NCI-H82 treated with DMSO at 0.1 percent for 48 hours (cell line): ENCODE measurements at regions not wholly inside any gene's neighbourhood (a gene's known extent, or its start where the extent isn't known, plus 50 kb on each side); places are given as distances from the start of the nearest gene placed in this dataset.
"Not testable (repeated sequence)": the region's sequence is repeated elsewhere in the genome, so short reads cannot be mapped to it uniquely, and the experiment has no call there.

Experiments
- DNase-seq: peaks from one replicate; lab custom pipeline; 2025; ENCODE audit not compliant: unreplicated experiment; lab: John Stamatoyannopoulos, UW

GRCh38 chr13:68527167-68527566 lies 1297.0 kb upstream of the PCDH9 start:
- DNase-seq, result not testable (repeated sequence)

- DNase-seq, result no peak
These were observed 1293.8 kb upstream of the PCDH9 start for GRCh38 chr13:68523838-68524424.

GRCh38 chr13:68522184-68522583 lies 1292.0 kb upstream of the PCDH9 start:
- no peak for DNase-seq

- DNase-seq, result no peak
These were observed 1279.8 kb upstream of the PCDH9 start for GRCh38 chr13:68509734-68510621.

- no peak for DNase-seq
These were observed 1276.9 kb upstream of the PCDH9 start for GRCh38 chr13:68506888-68507551.

- DNase-seq, result no peak
These were observed 1260.5 kb upstream of the PCDH9 start for GRCh38 chr13:68490594-68490993.

- DNase-seq, result no peak
These were observed 1251.0 kb upstream of the PCDH9 start for GRCh38 chr13:68481130-68481529.

- no peak for DNase-seq
These were observed 1243.7 kb upstream of the PCDH9 start for GRCh38 chr13:68473834-68474326.

- no peak for DNase-seq
These were observed 1237.0 kb upstream of the PCDH9 start for GRCh38 chr13:68467160-68467559.

- no peak for DNase-seq
These were observed 1210.7 kb upstream of the PCDH9 start for GRCh38 chr13:68440874-68441273.

- DNase-seq, result no peak
These were observed 1209.7 kb upstream of the PCDH9 start for GRCh38 chr13:68439817-68440216.

- no peak for DNase-seq
These were observed 1198.2 kb upstream of the PCDH9 start for GRCh38 chr13:68428292-68428691.

- no peak for DNase-seq
These were observed 1187.7 kb upstream of the PCDH9 start for GRCh38 chr13:68417801-68418200.

GRCh38 chr13:68410007-68410406 lies 1179.9 kb upstream of the PCDH9 start:
- DNase-seq, result no peak

GRCh38 chr13:68390987-68391386 lies 1160.9 kb upstream of the PCDH9 start:
- no peak for DNase-seq

- no peak for DNase-seq
These were observed 1156.7 kb upstream of the PCDH9 start for GRCh38 chr13:68386808-68387207.

GRCh38 chr13:68380041-68380973 lies 1150.2 kb upstream of the PCDH9 start:
- no peak for DNase-seq

- DNase-seq, result no peak
These were observed 1148.2 kb upstream of the PCDH9 start for GRCh38 chr13:68378294-68378693.

- no peak for DNase-seq
These were observed 1144.9 kb upstream of the PCDH9 start for GRCh38 chr13:68375004-68375403.

- DNase-seq, result no peak
These were observed 1139.6 kb upstream of the PCDH9 start for GRCh38 chr13:68369739-68370138.

GRCh38 chr13:68368922-68369321 lies 1138.8 kb upstream of the PCDH9 start:
- no peak for DNase-seq
